Heart left ventricle (tissue), 13 donors: ENCODE measurements at regions not wholly inside any gene's neighbourhood (a gene's known extent, or its start where the extent isn't known, plus 50 kb on each side); places are given as distances from the start of the nearest gene placed in this dataset.

Experiments used
- POLR2A ChIP-seq, 2 donors: fragments of 450-650 bp; IDR thresholded peaks; one replicate each; pipeline ENCODE4 v1.6.1; 2017; ENCODE audit warnings: antibody characterized with exemption in 2 of 2, mild to moderate bottlenecking in 2 of 2, moderate library complexity in 2 of 2
- TF ChIP-seq, protein P1 (sequence below), 12 donors: fragments of 200-600 bp; sonication (generic) in 4 of 12; IDR thresholded peaks; one replicate each; pipeline versions ENCODE4 v1.5.0 to v1.8.0; 2018 to 2022; ENCODE audit warnings: antibody characterized with exemption in 12 of 12, mild to moderate bottlenecking in 5 of 12
- donor health status: ischemic (EF 13 %, LVEDD 7.1; RV severe dilation, severe dysfunction).
- donor health status: DM: no; HTN: yes; CAD: no.
- donor health status: DM: no; HTN: no; CAD: no.
- donor health status: ischemic (EF 25% LVEDD 6.9; RV normal size, moderate dysfunction).
- donor health status: ischemic (EF 25% LVEDD 5.7; RV mildly dilated, moderate dysfunction).
- donor health status: ischemic (EF 35%, LVEDD 5.7; RV mildly dilated, moderate dysfunction).
- donor health status: nonischemic (EF 11% LVEDD 7.7; RV severe dilation, severe dysfunction).
- donor health status: DM: yes; HTN: yes; CAD: no.
- donor health status: PGD.
- donor health status: ischemic (EF 29% LVEDD 5.4; RV normal size, mild dysfunction).
- donor health status: nonischemic (EF 23%, LVEDD 6.1; RV moderate dilation, normal function).

- TF ChIP-seq, protein P1, sequence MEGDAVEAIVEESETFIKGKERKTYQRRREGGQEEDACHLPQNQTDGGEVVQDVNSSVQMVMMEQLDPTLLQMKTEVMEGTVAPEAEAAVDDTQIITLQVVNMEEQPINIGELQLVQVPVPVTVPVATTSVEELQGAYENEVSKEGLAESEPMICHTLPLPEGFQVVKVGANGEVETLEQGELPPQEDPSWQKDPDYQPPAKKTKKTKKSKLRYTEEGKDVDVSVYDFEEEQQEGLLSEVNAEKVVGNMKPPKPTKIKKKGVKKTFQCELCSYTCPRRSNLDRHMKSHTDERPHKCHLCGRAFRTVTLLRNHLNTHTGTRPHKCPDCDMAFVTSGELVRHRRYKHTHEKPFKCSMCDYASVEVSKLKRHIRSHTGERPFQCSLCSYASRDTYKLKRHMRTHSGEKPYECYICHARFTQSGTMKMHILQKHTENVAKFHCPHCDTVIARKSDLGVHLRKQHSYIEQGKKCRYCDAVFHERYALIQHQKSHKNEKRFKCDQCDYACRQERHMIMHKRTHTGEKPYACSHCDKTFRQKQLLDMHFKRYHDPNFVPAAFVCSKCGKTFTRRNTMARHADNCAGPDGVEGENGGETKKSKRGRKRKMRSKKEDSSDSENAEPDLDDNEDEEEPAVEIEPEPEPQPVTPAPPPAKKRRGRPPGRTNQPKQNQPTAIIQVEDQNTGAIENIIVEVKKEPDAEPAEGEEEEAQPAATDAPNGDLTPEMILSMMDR (IDR thresholded peaks at IDR 0.05): no peak
- TF ChIP-seq POLR2A (IDR thresholded peaks at IDR 0.05): no peak
Observed at GRCh38 chr1:98066911-98067310, 146.1 kb upstream of the DPYD start.
